D721Med (cell line): ENCODE measurements at regions not wholly inside any gene's neighbourhood (a gene's known extent, or its start where the extent isn't known, plus 50 kb on each side); places are given as distances from the start of the nearest gene placed in this dataset.

Experiments
- DNase-seq: peaks from one replicate; pipeline ENCODE4 v3.0.0; 2011; ENCODE audit warnings: low spot score; ENCODE audit not compliant: insufficient read length
- FAIRE-seq: peaks from 2 replicates; lab custom pipeline; 2011; peaks lifted over from hg19 to GRCh38; lab: Jason Lieb, UNC
- CTCF ChIP-seq: IDR thresholded peaks from 2 replicates; pipeline ENCODE4 v1.5.1; 2012; ENCODE audit warnings: mild to moderate bottlenecking, control low read depth; ENCODE audit not compliant: insufficient read depth; ENCODE audit errors: missing control alignments

GRCh38 chr9:81490605-81491331 lies 198.6 kb downstream of the TLE1 start:
- FAIRE-seq = no peak
- TF ChIP-seq CTCF = no peak
- DNase-seq = no peak

GRCh38 chr9:81489046-81489445 lies 200.3 kb downstream of the TLE1 start:
- FAIRE-seq = no peak

GRCh38 chr9:81480828-81481604 lies 208.3 kb downstream of the TLE1 start:
- FAIRE-seq (no peak), DNase-seq (no peak)
- TF ChIP-seq CTCF = no peak

More at GRCh38 chr9:81489046-81489445, 200.3 kb downstream of the TLE1 start:
- no peak for TF ChIP-seq CTCF
- DNase-seq = no peak

GRCh38 chr9:81479573-81479972 lies 209.8 kb downstream of the TLE1 start:
- no peak for TF ChIP-seq CTCF
- DNase-seq = no peak
- FAIRE-seq = no peak

- DNase-seq = no peak
- no peak for FAIRE-seq
- TF ChIP-seq CTCF = no peak
Observed at GRCh38 chr9:81477669-81478068, 211.7 kb downstream of the TLE1 start.

GRCh38 chr9:81476813-81477490 lies 212.4 kb downstream of the TLE1 start:
- no peak for TF ChIP-seq CTCF
- FAIRE-seq = no peak

GRCh38 chr9:81474792-81475191 lies 214.6 kb downstream of the TLE1 start:
- no peak for FAIRE-seq
- TF ChIP-seq CTCF = no peak
- DNase-seq = no peak

More at GRCh38 chr9:81476813-81477490, 212.4 kb downstream of the TLE1 start:
- DNase-seq = no peak
